DMS79 (cell line): ENCODE measurements at regions not wholly inside any gene's neighbourhood (a gene's known extent, or its start where the extent isn't known, plus 50 kb on each side); places are given as distances from the start of the nearest gene placed in this dataset.
A peak's percentile ranks its signal among the peaks of the same experiment; 100 is the strongest.

ENCODE experiments used
- DNase-seq: peaks from one replicate; lab custom pipeline; 2025; lab: John Stamatoyannopoulos, UW

DNA sequence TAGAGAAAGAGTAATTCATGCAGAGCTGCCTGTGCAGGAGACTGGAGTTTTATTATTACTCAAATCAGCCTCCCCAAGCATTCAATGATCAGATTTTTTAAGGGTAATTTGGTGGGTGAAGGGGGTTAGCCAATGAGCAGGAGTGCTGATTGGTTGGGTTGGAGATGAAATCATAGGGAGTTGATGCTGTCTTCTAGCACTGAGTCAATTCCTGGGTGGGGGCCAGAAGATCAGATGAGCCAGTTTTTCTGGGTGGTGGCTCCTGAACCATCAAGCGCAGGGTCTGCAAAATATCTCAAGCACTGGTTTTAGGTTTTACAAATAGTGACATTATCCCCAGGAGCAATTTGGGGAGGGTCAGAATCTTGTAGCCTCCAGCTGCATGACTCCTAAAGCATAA is 312.8 kb upstream of the THSD7B start:
- DNase-seq, result no peak

DNA sequence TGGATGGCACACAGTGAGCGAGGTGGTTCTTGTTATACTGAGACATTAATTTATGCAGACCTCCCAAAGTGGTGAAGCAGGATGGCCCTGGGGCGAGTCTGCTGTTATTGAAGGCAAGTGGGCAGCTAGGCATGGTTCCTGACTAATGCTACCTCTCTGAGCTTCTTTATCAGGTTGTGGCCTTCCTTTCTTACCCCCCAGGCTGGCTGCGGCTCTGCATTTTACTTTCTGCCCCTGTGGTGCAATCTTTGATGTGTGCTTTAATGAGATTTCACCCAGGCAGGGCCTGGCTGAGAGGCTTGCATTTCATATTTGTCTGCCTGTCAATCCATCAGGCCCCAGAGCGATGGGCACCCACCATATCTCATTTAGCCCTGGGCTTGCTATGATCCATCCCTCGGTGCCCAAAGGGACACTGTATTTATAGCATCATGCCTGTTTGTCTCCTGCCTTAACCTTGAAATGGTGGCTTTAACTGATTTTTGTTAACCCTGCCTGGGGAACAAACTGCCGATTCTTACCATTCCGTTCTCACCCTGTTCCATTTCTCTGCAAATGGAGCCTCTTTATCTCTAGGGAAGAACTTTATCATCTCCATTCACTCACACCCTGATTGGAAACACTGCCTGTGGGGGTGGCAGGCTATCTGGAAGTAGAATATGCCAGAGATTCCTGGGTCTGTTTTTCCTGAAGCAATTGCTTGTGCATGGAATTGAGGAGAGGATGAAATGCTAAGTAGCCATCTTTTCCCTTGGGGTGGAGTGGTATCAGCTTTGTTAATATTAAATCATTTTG is 316.2 kb upstream of the THSD7B start:
- no peak for DNase-seq

DNA sequence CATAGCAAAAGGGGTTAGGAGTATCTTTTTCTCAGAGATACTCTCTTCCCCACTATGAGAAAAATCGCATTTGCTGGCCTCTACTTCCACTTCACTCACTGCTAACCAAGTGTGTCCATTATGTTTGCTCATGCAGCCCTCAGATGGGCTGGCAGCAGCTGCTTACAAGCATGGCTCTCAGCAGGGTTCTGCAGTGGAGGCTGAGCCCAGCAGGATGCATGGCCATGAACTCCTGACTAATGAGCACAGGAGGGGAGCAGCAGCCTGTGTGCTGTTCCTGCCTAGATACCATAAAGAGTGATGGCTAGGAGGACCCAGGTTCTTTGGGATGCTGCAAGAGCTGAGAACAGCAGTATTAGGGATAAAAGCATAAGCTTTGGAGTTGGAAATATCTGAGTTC is 316.9 kb upstream of the THSD7B start:
- peak; percentile 59 for DNase-seq

DNA sequence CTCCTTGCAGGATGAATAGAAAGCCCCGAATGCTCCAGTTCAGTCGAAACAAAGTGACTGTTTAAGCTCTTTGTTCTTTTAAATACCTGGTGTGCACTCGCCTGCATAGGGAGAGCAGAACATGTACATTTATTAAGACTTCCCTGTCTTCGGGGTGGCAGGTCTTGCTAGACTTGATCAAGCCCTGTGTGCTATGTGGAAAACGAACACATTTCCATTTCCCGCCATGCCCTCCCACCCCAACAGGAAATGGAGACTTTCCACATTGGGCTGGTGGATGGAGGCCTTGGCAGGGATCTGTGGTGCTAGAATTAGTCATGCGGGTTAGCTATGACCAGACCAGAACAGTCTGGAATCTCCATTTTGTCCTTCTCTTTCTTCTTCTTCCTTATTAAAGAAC is 321.0 kb upstream of the THSD7B start:
- no peak for DNase-seq

- no peak for DNase-seq
Observed at GRCh38 chr2:136443661-136444060, 321.7 kb upstream of the THSD7B start.

DNA sequence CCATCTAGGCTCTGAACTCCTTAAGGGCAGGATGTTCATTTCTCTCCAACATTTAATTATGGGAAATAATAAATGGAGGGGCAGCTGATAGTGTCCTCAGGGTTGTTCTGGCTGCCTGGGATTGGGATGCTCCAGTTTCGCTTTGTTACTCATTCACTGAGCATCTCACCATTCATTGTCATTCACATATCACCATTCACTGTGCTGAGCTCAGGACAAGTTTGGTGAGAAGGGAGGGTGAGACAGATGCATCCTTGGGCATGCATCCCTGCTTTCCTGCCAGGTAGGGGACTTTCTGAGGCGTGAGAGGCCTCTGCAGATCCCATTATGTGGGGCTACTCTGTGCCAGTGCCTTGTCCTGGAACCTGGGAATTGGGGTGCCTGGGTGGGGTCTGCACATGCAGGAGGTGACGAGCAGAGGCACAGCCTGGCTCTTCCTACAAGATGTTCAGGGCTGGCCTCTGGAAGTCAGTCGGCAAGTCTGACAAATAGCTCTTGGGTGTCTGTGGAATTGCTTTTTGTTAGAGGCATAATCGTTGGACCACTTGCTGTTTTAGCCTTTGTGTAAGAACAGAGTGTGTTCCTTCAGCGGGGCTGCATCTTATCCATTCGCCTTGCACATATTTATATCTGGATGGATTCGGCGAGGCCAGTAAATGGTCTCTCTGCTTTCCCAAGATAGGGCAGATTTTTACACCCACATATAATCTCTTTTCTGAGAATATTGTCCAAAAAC is 323.2 kb upstream of the THSD7B start:
- no peak for DNase-seq

- no peak for DNase-seq
Observed at GRCh38 chr2:136439064-136439676, 321.2 kb upstream of the CXCR4 start.

DNA sequence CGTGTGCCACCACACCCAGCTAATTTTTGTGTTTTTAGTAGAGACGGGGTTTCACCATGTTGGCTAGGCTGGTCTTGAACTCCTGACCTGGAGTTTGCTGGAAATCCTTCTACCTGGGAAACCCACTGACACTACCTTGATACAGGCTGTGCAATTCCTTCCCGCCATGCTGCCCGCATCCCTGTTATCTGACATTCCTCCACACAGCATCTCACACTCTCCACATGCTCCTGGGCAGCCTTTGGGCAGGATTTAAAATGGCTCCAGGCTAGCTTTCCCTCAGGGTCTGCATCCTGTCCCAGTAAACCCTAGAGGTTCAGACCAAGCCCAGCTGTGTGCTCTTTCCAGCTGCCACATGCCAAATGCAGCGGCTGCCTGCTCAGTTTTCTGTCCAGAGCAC is 319.5 kb upstream of the CXCR4 start:
- DNase-seq, result no peak

- no peak for DNase-seq
Observed at GRCh38 chr2:136436936-136437335, 319.0 kb upstream of the CXCR4 start.

DNA sequence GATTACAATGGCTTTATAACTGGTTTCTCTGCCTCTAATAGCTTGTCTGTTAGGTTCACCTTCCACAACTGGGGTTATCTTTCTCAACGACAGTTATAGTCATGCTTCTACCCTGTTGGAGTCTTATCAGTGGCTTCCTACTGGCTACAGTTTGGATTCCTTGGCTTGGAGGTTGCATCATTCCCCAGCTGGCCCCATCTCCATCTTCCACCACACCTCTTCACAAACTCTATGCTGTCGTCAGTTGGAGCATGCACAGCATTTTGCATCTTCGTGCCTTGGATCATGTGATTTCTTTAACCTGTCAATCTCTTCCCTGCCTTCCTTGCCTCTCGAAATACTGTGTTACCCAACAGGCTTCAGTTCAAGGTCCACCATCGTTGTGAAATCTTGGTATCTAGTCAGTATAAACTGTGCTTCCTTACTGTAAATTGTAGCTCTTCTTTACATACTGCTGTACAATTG is 316.3 kb upstream of the CXCR4 start:
- DNase-seq, result no peak

GRCh38 chr2:136433261-136433660 is 315.3 kb upstream of the CXCR4 start:
- no peak for DNase-seq

- no peak for DNase-seq
Observed at GRCh38 chr2:136424112-136424511, 306.2 kb upstream of the CXCR4 start.

DNA sequence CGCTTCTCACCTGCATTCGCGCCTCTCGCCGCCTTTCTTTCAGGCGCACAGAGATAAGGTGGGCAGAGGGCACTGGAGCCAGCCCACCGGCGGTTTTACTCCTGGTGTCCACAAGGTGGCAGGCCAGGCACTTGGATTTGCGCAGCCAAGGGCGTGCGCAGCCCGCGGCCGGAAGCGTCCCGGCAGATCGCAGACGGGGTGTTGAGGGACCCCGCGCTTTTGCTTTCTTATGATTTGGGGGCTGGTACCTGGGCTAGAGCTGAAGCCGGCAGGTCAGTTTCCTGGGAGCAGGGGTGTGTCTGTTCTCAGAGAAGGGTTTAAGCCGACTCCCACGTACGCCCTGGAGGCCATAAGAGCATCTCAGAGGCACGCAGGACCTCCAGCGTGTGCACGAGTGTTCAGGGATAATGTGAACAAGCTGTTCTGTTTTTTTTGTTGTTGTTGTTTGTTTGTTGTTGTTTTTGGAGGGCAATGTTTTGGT is 305.6 kb upstream of the CXCR4 start:
- DNase-seq, result peak; percentile 77

DNA sequence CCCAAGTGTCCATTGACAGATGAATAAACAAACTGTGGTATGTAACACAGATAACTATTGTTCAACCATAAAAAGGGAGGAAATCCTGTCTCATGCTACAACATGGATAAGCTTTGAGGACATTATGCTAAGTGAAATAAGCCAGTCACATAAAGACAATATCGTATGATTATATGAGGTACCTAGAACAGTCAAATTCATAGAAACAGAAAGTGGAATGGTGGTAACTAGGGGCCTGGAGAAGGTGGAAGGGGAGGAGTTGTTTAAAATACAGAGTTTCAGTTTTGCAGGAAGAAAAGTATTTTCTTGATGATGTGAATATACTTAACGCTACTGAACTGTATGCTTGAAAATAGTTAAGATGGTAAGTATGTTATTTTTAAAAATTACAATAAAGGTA is 304.6 kb upstream of the CXCR4 start:
- no peak for DNase-seq

- DNase-seq, result no peak
Observed at GRCh38 chr2:136420346-136420745, 302.4 kb upstream of the CXCR4 start.

DNA sequence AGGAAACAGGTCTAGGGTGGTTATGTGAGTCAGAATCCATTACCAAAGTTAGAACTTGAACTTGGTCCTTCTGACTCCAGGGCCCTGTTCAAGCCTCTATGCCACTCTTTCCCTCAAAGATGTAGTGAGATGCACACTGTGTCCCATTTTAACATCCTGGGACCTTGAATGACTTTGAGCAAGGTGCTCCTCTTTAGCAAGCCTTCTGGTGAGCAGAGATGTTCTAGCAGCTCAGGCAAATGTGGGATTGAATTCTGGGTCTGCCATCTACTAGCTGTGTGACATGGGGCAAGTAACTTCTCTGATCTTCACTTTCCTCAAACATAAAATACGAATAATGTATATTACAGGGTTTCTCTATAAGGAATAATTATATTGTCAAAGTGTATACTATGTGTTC is 294.0 kb upstream of the CXCR4 start:
- no peak for DNase-seq

- DNase-seq, result no peak
Observed at GRCh38 chr2:136410673-136411072, 292.7 kb upstream of the CXCR4 start.

GRCh38 chr2:136408795-136409194 is 290.8 kb upstream of the CXCR4 start:
- DNase-seq, result no peak

GRCh38 chr2:136407952-136408318 is 290.0 kb upstream of the CXCR4 start:
- DNase-seq, result no peak

- peak; percentile 92 for DNase-seq
Observed at GRCh38 chr2:136407117-136407951, 289.4 kb upstream of the CXCR4 start.

DNA sequence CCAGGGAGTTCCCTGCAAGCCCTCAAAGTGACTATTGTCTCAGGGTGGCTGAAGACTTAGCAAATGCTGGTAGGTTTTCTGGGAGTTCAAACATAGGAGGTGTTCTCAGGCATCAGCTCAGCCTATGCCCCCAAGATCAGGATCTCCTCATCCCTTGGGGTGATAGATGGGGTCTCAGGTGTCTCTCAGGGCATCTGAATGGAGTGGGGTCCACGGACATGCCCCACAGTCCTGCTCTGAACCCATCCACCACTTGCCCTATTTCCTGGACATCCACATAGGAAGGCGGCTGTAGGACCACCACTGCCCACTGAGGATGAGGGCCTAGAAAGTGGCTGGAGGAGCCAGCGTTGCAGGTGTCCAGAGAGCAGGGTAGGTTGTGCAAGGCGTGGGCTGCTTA is 287.0 kb upstream of the CXCR4 start:
- DNase-seq, result no peak

DNA sequence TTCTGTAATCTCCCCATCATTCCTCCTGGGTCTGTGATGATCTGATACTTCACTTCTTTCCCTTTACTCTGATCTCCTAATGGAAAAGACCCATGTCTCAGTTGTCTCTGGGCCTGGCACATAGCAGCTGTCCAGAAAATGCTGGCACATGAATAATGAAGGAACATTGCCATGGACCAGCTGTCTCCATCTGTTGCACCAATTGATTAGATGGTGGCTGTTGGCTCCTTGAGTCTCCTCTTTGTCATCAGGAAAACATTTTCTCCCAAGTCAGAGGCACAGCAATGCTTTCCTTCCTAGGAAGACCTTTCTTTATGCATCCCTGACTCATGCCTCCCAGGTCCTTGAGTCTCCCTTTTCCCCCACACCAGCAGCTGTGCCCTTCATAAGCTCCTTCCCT is 286.2 kb upstream of the CXCR4 start:
- no peak for DNase-seq
